PC-9 (cell line): ENCODE measurements at regions not wholly inside any gene's neighbourhood (a gene's known extent, or its start where the extent isn't known, plus 50 kb on each side); places are given as distances from the start of the nearest gene placed in this dataset.

Experiments
- CTCF ChIP-seq: fragments of 200-600 bp; sonication (generic); conservative IDR thresholded peaks from 2 replicates; pipeline ENCODE4 v1.6.1; 2017; ENCODE audit warnings: mixed run types, antibody characterized with exemption, mild to moderate bottlenecking, moderate library complexity
- EZH2 ChIP-seq: fragments of 200-600 bp; sonication (generic); IDR thresholded peaks from 2 replicates; pipeline ENCODE4 v1.8.0; 2017; ENCODE audit warnings: antibody characterized with exemption, low read depth

GRCh38 chr21:15567191-15567590 is 162.6 kb upstream of the USP25 start:
- no peak for TF ChIP-seq CTCF
- TF ChIP-seq EZH2 = no peak
